Kidney (tissue), 13 donors: ENCODE measurements at regions not wholly inside any gene's neighbourhood (a gene's known extent, or its start where the extent isn't known, plus 50 kb on each side); places are given as distances from the start of the nearest gene placed in this dataset.

Source experiments
- DNase-seq, 5 donors: peaks; one replicate each; pipeline ENCODE4 v3.0.0-alpha.2; 2013 to 2020
- FAIRE-seq: peaks from 2 replicates; lab custom pipeline; 2012; peaks lifted over from hg19 to GRCh38; lab: Jason Lieb, UNC
- H3K27ac ChIP-seq, 2 donors: one replicate each; pipeline ENCODE4 v1.7.0; 2013; ENCODE audit warnings: low read depth in 2 of 2, low read length in 2 of 2, inconsistent platforms in 1 of 2
- H3K27me3 ChIP-seq: one replicate; pipeline ENCODE4 v1.7.1; 2013; ENCODE audit warnings: low read length, inconsistent platforms; ENCODE audit not compliant: control insufficient read depth, insufficient read depth
- H3K36me3 ChIP-seq, 3 donors: one replicate each; pipeline versions ENCODE4 v1.7.0 to v1.7.1; 2013; ENCODE audit warnings: low read length in 3 of 3, control low read depth in 1 of 3, inconsistent platforms in 1 of 3; ENCODE audit not compliant: insufficient read depth in 3 of 3, control insufficient read depth in 2 of 3
- H3K4me1 ChIP-seq, 3 donors: one replicate each; pipeline versions ENCODE4 v1.7.0 to v1.7.1; 2013; ENCODE audit warnings: low read length in 3 of 3, inconsistent platforms in 1 of 3, low read depth in 1 of 3; ENCODE audit not compliant: control insufficient read depth in 2 of 3, insufficient read depth in 2 of 3
- H3K4me3 ChIP-seq, 3 donors: one replicate each; pipeline versions ENCODE4 v1.7.0 to v1.8.1; 2013; ENCODE audit warnings: low read length in 3 of 3, control low read depth in 1 of 3, inconsistent platforms in 1 of 3
- H3K9ac ChIP-seq, 3 donors: one replicate each; pipeline versions ENCODE4 v1.7.0 to v1.7.1; 2013; ENCODE audit warnings: low read length in 3 of 3, control low read depth in 1 of 3, inconsistent platforms in 1 of 3
- H3K9me3 ChIP-seq, 3 donors: one replicate each; pipeline versions ENCODE4 v1.7.0 to v1.7.1; 2013; ENCODE audit warnings: low read length in 3 of 3, control low read depth in 1 of 3, inconsistent platforms in 1 of 3; ENCODE audit not compliant: control insufficient read depth in 2 of 3, insufficient read depth in 1 of 3
- intact Hi-C: fragments of 100-400 bp; cut with DNase I; formaldehyde crosslinking; loops from one replicate; pipeline ENCODE4 v1.11.1; 2022
- TF ChIP-seq, protein P1 (sequence below): IDR thresholded peaks from 3 replicates; pipeline ENCODE4 v1.5.1; 2012; ENCODE audit warnings: mild to moderate bottlenecking, moderate library complexity, borderline replicate concordance; ENCODE audit not compliant: insufficient read depth; ENCODE audit errors: extremely low read depth
- donor health status: control.
- donor health status: control.
- donor health status: control.
- donor health status: control.
- donor health status: control.
- donor health status: DM: yes; HTN: yes; CAD: no.
- donor health status: Normal renal cell carcinoma (clear cell type).

GRCh38 chr2:48110492-48110891, 204.0 kb upstream of the FOXN2 start:
- H3K9ac ChIP-seq = no peak overlapping the region
- no peaks in the 10 kb centered on the region for H3K9me3 ChIP-seq
- no peak overlapping the region for H3K27ac ChIP-seq
- H3K4me1 ChIP-seq = peaks cover 0 to 12% (median 7%) of the 10 kb centered on the region in 3 donors
- no peak overlapping the region for H3K4me3 ChIP-seq
- FAIRE-seq (no peak), DNase-seq (no peak)
- no peaks in the 10 kb centered on the region for H3K36me3 ChIP-seq
- TF ChIP-seq, protein P1, sequence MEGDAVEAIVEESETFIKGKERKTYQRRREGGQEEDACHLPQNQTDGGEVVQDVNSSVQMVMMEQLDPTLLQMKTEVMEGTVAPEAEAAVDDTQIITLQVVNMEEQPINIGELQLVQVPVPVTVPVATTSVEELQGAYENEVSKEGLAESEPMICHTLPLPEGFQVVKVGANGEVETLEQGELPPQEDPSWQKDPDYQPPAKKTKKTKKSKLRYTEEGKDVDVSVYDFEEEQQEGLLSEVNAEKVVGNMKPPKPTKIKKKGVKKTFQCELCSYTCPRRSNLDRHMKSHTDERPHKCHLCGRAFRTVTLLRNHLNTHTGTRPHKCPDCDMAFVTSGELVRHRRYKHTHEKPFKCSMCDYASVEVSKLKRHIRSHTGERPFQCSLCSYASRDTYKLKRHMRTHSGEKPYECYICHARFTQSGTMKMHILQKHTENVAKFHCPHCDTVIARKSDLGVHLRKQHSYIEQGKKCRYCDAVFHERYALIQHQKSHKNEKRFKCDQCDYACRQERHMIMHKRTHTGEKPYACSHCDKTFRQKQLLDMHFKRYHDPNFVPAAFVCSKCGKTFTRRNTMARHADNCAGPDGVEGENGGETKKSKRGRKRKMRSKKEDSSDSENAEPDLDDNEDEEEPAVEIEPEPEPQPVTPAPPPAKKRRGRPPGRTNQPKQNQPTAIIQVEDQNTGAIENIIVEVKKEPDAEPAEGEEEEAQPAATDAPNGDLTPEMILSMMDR = no peak
- H3K27me3 ChIP-seq = no peaks in the 10 kb centered on the region
- intact Hi-C loops = no loop called here

GRCh38 chr2:48112911-48113680, 201.4 kb upstream of the FOXN2 start:
- intact Hi-C loops = no loop called here
- FAIRE-seq = no peak
- no peak for DNase-seq
- Histone ChIP-seq H3K27ac (no peak overlapping the region), H3K9ac (no peak overlapping the region), H3K4me3 (no peak overlapping the region), H3K27me3 (no peaks in the 10 kb centered on the region), H3K4me1 (peaks cover 0 to 2% (median 0%) of the 10 kb centered on the region in 3 donors), H3K9me3 (no peaks in the 10 kb centered on the region), H3K36me3 (no peaks in the 10 kb centered on the region)
- TF ChIP-seq, protein P1 = no peak

- intact Hi-C loops = no loop called here
- no peak for DNase-seq
- TF ChIP-seq, protein P1 = no peak
Measured at GRCh38 chr2:48113767-48114166, 200.7 kb upstream of the FOXN2 start.

More at GRCh38 chr2:48113767-48114166, 200.7 kb upstream of the FOXN2 start:
- no peaks in the 10 kb centered on the region for H3K36me3 ChIP-seq
- H3K27me3 ChIP-seq = no peaks in the 10 kb centered on the region
- H3K27ac ChIP-seq = no peak overlapping the region
- FAIRE-seq = no peak
- peaks cover 0 to 2% (median 0%) of the 10 kb centered on the region in 3 donors for H3K4me1 ChIP-seq
- no peak overlapping the region for H3K9ac ChIP-seq
- H3K9me3 ChIP-seq = no peaks in the 10 kb centered on the region
- H3K4me3 ChIP-seq = no peak overlapping the region
